ENCODE measurements at regions not wholly inside any gene's neighbourhood (a gene's known extent, or its start where the extent isn't known, plus 50 kb on each side); places are given as distances from the start of the nearest gene placed in this dataset.

DNA sequence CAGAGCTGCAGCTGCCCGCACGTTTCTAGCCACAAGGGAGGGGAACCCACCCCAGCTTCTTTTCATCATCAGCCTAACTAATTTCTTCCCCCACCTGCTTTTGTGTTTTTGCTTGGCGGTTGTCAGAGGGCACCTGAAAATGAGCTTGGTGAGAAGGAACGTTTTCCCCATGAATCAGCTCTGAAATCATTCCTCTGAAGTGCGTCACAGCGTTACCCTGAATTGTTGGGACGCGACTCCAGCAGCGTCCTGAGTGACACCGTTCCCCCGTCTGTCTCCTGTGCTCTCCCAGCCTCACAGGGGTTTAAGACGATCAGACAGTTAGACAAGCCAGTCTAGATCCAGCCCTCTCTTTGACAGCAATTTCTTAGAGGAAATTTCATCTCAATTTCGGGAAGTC, 722.9 kb upstream of the EEF2KMT start:
- H3K4me2 ChIP-seq (ENCODE audit: low read length): no peak overlapping the region
- H3K4me1 ChIP-seq (ENCODE audit: control insufficient read depth in 1 of 2, insufficient read depth in 2 of 2, low read length in 2 of 2): no peaks in the 10 kb centered on the region
- ATAC-seq (no peak), DNase-seq (ENCODE audit: low read depth, low spot score) (no peak)
- BruUV-seq (replicated peaks): no TSS peak
- ChIA-PET RAD21 (ENCODE audit: low non-redundant PET in 1 of 2, low total read pairs in 2 of 2, uncharacterized antibody in 2 of 2, unreplicated experiment in 2 of 2) (no interaction called here), POLR2A (no interaction called here), CTCF (no interaction called here)
- no peak overlapping the region for H2AFZ ChIP-seq (ENCODE audit: low read depth, low read length, poor library complexity, severe bottlenecking)
- H3K9me3 ChIP-seq (ENCODE audit: control insufficient read depth in 1 of 2, insufficient read depth in 1 of 2, low read depth in 1 of 2, low read length in 2 of 2): peaks cover 4 to 10% of the 10 kb centered on the region in 2 experiments; a peak in 2 of 4 replicates
- no peaks in the 10 kb centered on the region for H3K27me3 ChIP-seq (ENCODE audit: insufficient read depth, low read length)
- no peak overlapping the region for H3K4me3 ChIP-seq (replicated peaks in 1 of 2; ENCODE audit: low read depth in 1 of 2, low read length in 2 of 2)
- no peak overlapping the region for H3K27ac ChIP-seq (ENCODE audit: low read depth, low read length)
- no peak for TF ChIP-seq RAD21 (IDR thresholded peaks at IDR 0.05; ENCODE audit: low read depth)
- TF ChIP-seq SRF (IDR thresholded peaks at IDR 0.05; ENCODE audit: low read depth): no peak
- no peak for TF ChIP-seq FOSL1 (IDR thresholded peaks at IDR 0.05; ENCODE audit: low read depth)
- no peak for TF ChIP-seq ZFX (IDR thresholded peaks at IDR 0.05)
- no peak for TF ChIP-seq CBX3 (IDR thresholded peaks at IDR 0.05; ENCODE audit: low read depth)
- TF ChIP-seq POLR2AphosphoS5 (IDR thresholded peaks at IDR 0.05; ENCODE audit: low read depth, low read length): no peak
- TF ChIP-seq, protein P1, sequence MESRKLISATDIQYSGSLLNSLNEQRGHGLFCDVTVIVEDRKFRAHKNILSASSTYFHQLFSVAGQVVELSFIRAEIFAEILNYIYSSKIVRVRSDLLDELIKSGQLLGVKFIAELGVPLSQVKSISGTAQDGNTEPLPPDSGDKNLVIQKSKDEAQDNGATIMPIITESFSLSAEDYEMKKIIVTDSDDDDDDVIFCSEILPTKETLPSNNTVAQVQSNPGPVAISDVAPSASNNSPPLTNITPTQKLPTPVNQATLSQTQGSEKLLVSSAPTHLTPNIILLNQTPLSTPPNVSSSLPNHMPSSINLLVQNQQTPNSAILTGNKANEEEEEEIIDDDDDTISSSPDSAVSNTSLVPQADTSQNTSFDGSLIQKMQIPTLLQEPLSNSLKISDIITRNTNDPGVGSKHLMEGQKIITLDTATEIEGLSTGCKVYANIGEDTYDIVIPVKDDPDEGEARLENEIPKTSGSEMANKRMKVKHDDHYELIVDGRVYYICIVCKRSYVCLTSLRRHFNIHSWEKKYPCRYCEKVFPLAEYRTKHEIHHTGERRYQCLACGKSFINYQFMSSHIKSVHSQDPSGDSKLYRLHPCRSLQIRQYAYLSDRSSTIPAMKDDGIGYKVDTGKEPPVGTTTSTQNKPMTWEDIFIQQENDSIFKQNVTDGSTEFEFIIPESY (IDR thresholded peaks at IDR 0.05; ENCODE audit: extremely low read depth, insufficient replicate concordance, low read length): no peak
- TF ChIP-seq, protein P2, sequence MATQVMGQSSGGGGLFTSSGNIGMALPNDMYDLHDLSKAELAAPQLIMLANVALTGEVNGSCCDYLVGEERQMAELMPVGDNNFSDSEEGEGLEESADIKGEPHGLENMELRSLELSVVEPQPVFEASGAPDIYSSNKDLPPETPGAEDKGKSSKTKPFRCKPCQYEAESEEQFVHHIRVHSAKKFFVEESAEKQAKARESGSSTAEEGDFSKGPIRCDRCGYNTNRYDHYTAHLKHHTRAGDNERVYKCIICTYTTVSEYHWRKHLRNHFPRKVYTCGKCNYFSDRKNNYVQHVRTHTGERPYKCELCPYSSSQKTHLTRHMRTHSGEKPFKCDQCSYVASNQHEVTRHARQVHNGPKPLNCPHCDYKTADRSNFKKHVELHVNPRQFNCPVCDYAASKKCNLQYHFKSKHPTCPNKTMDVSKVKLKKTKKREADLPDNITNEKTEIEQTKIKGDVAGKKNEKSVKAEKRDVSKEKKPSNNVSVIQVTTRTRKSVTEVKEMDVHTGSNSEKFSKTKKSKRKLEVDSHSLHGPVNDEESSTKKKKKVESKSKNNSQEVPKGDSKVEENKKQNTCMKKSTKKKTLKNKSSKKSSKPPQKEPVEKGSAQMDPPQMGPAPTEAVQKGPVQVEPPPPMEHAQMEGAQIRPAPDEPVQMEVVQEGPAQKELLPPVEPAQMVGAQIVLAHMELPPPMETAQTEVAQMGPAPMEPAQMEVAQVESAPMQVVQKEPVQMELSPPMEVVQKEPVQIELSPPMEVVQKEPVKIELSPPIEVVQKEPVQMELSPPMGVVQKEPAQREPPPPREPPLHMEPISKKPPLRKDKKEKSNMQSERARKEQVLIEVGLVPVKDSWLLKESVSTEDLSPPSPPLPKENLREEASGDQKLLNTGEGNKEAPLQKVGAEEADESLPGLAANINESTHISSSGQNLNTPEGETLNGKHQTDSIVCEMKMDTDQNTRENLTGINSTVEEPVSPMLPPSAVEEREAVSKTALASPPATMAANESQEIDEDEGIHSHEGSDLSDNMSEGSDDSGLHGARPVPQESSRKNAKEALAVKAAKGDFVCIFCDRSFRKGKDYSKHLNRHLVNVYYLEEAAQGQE (IDR thresholded peaks at IDR 0.05; ENCODE audit: low read depth): no peak
- TF ChIP-seq SP1 (IDR thresholded peaks at IDR 0.05; ENCODE audit: low read depth): no peak
- TF ChIP-seq, protein P3, sequence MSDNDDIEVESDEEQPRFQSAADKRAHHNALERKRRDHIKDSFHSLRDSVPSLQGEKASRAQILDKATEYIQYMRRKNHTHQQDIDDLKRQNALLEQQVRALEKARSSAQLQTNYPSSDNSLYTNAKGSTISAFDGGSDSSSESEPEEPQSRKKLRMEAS (IDR thresholded peaks at IDR 0.05): no peak
- no peak for TF ChIP-seq EZH2 (IDR thresholded peaks at IDR 0.05)
- TF ChIP-seq CEBPB (IDR thresholded peaks at IDR 0.05; ENCODE audit: low read depth): no peak
- TF ChIP-seq JUND (IDR thresholded peaks at IDR 0.05): no peak
- TF ChIP-seq ZNF274 (IDR thresholded peaks at IDR 0.05; ENCODE audit: low read depth, low read length): no peak
- no peak for TF ChIP-seq ELF1 (IDR thresholded peaks at IDR 0.05; ENCODE audit: borderline replicate concordance, low read depth)
- no peak for TF ChIP-seq YY1 (IDR thresholded peaks at IDR 0.05; ENCODE audit: extremely low read depth, insufficient replicate concordance, low read depth, low read length)
- TF ChIP-seq, protein P4, sequence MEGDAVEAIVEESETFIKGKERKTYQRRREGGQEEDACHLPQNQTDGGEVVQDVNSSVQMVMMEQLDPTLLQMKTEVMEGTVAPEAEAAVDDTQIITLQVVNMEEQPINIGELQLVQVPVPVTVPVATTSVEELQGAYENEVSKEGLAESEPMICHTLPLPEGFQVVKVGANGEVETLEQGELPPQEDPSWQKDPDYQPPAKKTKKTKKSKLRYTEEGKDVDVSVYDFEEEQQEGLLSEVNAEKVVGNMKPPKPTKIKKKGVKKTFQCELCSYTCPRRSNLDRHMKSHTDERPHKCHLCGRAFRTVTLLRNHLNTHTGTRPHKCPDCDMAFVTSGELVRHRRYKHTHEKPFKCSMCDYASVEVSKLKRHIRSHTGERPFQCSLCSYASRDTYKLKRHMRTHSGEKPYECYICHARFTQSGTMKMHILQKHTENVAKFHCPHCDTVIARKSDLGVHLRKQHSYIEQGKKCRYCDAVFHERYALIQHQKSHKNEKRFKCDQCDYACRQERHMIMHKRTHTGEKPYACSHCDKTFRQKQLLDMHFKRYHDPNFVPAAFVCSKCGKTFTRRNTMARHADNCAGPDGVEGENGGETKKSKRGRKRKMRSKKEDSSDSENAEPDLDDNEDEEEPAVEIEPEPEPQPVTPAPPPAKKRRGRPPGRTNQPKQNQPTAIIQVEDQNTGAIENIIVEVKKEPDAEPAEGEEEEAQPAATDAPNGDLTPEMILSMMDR (IDR thresholded peaks at IDR 0.05 in 2 of 3, conservative IDR thresholded peaks at IDR 0.05 in 1 of 3; ENCODE audit: borderline replicate concordance in 1 of 3, insufficient read depth in 1 of 3, low read depth in 2 of 3, low read length in 2 of 3): no peak
- TF ChIP-seq, protein P5, sequence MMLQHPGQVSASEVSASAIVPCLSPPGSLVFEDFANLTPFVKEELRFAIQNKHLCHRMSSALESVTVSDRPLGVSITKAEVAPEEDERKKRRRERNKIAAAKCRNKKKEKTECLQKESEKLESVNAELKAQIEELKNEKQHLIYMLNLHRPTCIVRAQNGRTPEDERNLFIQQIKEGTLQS (IDR thresholded peaks at IDR 0.05): no peak
- no peak for TF ChIP-seq TCF7L2 (IDR thresholded peaks at IDR 0.05; ENCODE audit: borderline replicate concordance, extremely low read depth, insufficient read depth, insufficient read length)
- no peak for TF ChIP-seq POLR2A (IDR thresholded peaks at IDR 0.05; ENCODE audit: borderline replicate concordance, extremely low read depth, insufficient read depth, insufficient read length)
- H3K9me2 ChIP-seq (ENCODE audit: insufficient read depth): no peaks in the 10 kb centered on the region
- no peaks in the 10 kb centered on the region for H3K36me3 ChIP-seq (ENCODE audit: control insufficient read depth in 1 of 2, insufficient read depth in 2 of 2, low read length in 2 of 2)
- intact Hi-C loops (cut with micrococcal nuclease): no loop called here
- no peaks in the 10 kb centered on the region for H3K79me2 ChIP-seq (ENCODE audit: insufficient read depth, low read length)
- H3K9ac ChIP-seq (ENCODE audit: low read length): no peak overlapping the region
- H4K20me1 ChIP-seq (ENCODE audit: insufficient read depth): no peaks in the 10 kb centered on the region
